Activated B cell treated with CpG ODN at 0.5 μM for 24 hours (primary cell): ENCODE measurements at regions not wholly inside any gene's neighbourhood (a gene's known extent, or its start where the extent isn't known, plus 50 kb on each side); places are given as distances from the start of the nearest gene placed in this dataset.

ENCODE experiments used
- ATAC-seq: fragments of 200-7000 bp; cut with Tn5 transposase; one replicate; pipeline ENCODE4 v1.10.0; 2021; ENCODE audit warnings: low read depth, mild to moderate bottlenecking, moderate library complexity
- CTCF ChIA-PET: fragments of 350-600 bp; sonication (Branson Sonifier 250); formaldehyde crosslinking; loops from one replicate; lab custom pipeline; 2021; ENCODE audit warnings: antibody characterized with exemption; lab: Charles Lee
- POLR2A ChIA-PET: fragments of 350-600 bp; sonication (Branson Sonifier 250); formaldehyde crosslinking; loops from one replicate; lab custom pipeline; 2021; ENCODE audit warnings: antibody characterized with exemption; lab: Charles Lee
- DNase-seq: peaks from one replicate; pipeline ENCODE4 v3.0.0; 2022
- H3K27ac Mint-ChIP-seq: one replicate; pipeline ENCODE4 v1.8.0; 2020; ENCODE audit warnings: mixed read lengths
- H3K27me3 Mint-ChIP-seq: one replicate; pipeline ENCODE4 v1.8.0; 2021; ENCODE audit warnings: mixed read lengths
- H3K36me3 Mint-ChIP-seq: one replicate; pipeline ENCODE4 v1.8.0; 2021; ENCODE audit warnings: low read depth, mixed read lengths
- H3K4me1 Mint-ChIP-seq: one replicate; pipeline ENCODE4 v1.8.0; 2021; ENCODE audit warnings: mixed read lengths
- H3K4me3 Mint-ChIP-seq: one replicate; pipeline ENCODE4 v1.8.0; 2020; ENCODE audit warnings: mild to moderate bottlenecking, mixed read lengths
- H3K9me3 Mint-ChIP-seq: one replicate; pipeline ENCODE4 v1.8.0; 2020; ENCODE audit warnings: mixed read lengths
- intact Hi-C: fragments of 100-400 bp; cut with micrococcal nuclease; formaldehyde crosslinking; loops from one replicate; pipeline ENCODE4 v1.15.1; 2024
- TF ChIP-seq, protein P1 (sequence below): fragments of 200-600 bp; IDR thresholded peaks from one replicate; pipeline ENCODE4 v1.8.0; 2022; ENCODE audit warnings: antibody characterized with exemption, mild to moderate bottlenecking

DNA sequence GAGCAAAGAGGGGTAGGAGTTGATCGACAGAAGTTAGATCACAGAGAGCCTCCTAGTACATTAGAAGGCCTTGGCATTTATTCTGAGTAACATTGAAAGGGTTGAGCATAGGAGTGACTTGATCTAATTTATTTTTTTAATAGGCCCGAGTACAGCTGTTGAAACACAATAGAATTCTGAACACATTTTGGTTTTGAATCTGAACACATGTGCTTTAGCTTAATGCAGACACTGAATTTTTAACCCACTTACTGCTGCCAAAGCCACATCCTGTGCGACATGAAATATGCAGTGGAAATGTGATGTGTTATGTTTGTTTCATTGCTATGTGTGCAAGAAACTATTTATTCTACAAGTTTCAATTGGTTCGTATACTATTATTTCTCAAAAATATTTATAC is 1505.9 kb downstream of the PCDH9 start:
- H3K4me3 Mint-ChIP-seq: no peak overlapping the region
- no peak overlapping the region for H3K27ac Mint-ChIP-seq
- ChIA-PET POLR2A (no interaction called here), CTCF (no interaction called here)
- DNase-seq: no peak
- TF ChIP-seq, protein P1, sequence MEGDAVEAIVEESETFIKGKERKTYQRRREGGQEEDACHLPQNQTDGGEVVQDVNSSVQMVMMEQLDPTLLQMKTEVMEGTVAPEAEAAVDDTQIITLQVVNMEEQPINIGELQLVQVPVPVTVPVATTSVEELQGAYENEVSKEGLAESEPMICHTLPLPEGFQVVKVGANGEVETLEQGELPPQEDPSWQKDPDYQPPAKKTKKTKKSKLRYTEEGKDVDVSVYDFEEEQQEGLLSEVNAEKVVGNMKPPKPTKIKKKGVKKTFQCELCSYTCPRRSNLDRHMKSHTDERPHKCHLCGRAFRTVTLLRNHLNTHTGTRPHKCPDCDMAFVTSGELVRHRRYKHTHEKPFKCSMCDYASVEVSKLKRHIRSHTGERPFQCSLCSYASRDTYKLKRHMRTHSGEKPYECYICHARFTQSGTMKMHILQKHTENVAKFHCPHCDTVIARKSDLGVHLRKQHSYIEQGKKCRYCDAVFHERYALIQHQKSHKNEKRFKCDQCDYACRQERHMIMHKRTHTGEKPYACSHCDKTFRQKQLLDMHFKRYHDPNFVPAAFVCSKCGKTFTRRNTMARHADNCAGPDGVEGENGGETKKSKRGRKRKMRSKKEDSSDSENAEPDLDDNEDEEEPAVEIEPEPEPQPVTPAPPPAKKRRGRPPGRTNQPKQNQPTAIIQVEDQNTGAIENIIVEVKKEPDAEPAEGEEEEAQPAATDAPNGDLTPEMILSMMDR: no peak
- H3K27me3 Mint-ChIP-seq: no peaks in the 10 kb centered on the region
- H3K36me3 Mint-ChIP-seq: no peaks in the 10 kb centered on the region
- ATAC-seq: no peak
- no peaks in the 10 kb centered on the region for H3K4me1 Mint-ChIP-seq
- no peaks in the 10 kb centered on the region for H3K9me3 Mint-ChIP-seq
- intact Hi-C loops: no loop called here

DNA sequence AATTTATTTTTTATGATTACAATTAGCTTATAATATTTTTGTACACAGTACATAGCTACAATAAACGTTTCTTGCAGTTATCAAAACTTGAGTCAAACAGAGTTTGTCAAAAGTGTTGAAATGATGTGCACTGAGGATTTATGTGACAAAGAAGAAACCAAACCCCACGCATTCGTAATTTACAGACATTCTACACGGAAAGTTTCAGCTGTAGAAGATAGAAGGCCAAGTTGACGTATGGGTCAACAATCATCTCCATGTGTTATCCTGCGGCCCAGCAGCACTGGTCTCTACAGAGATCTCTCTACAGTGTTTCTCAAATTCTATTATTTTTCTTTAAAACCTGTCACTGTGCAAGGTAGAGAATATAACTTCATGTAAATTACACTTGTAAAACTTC is 1507.6 kb downstream of the PCDH9 start:
- Mint-ChIP-seq H3K27ac (no peak overlapping the region), H3K9me3 (peaks cover 4% of the 10 kb centered on the region), H3K27me3 (no peaks in the 10 kb centered on the region), H3K4me3 (no peak overlapping the region), H3K4me1 (no peaks in the 10 kb centered on the region), H3K36me3 (no peaks in the 10 kb centered on the region)
- TF ChIP-seq, protein P1: no peak
- POLR2A ChIA-PET: no interaction called here
- ATAC-seq: no peak
- no peak for DNase-seq
- CTCF ChIA-PET: no interaction called here
- intact Hi-C loops: no loop called here

DNA sequence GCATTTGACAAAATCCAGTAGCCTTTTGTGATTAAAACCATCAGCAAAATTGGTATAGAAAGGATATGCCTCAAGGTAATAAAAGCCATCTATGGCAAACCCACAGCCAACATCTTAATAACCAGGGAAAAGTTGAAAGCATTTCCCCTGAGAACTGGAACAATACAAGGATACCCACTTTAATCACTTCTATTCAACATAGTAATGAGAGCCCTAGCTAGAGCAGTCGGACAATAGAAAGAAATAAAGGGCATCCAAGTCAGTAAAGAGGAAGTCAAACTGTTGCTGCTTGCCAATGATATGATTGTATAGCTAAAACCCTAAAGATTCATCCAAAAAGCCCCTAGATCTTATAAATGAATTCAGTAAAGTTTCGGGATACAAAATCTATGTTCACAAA is 1510.3 kb downstream of the PCDH9 start:
- ChIA-PET CTCF (no interaction called here), POLR2A (no interaction called here)
- no peaks in the 10 kb centered on the region for H3K27me3 Mint-ChIP-seq
- intact Hi-C loops: no loop called here
- ATAC-seq (no peak), DNase-seq (no peak)
- H3K27ac Mint-ChIP-seq: no peak overlapping the region
- TF ChIP-seq, protein P1: no peak
- no peaks in the 10 kb centered on the region for H3K36me3 Mint-ChIP-seq
- no peaks in the 10 kb centered on the region for H3K4me1 Mint-ChIP-seq
- H3K9me3 Mint-ChIP-seq: peaks cover 7% of the 10 kb centered on the region
- H3K4me3 Mint-ChIP-seq: no peak overlapping the region

DNA sequence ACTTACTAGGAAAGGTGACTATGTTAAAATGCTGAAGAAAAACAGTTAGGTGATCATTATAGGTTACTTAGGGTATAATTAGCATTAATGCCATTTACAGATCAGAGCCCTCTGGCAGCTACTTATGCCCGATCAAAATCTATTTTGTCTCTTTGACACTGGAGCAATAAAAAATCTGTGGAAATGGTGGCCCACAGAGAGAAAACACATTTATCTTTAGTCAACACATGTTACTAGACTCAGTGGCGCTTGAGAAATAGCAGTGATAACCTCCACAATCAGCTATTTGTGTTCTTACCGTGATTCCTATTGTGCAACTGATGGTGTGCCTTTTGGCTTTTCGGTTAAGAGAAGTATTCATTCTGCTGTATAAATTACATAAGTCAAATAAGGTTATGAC is 1519.6 kb downstream of the PCDH9 start:
- intact Hi-C loops: no loop called here
- Mint-ChIP-seq H3K9me3 (peaks cover 3% of the 10 kb centered on the region), H3K36me3 (no peaks in the 10 kb centered on the region), H3K27ac (no peak overlapping the region), H3K27me3 (no peaks in the 10 kb centered on the region), H3K4me1 (no peaks in the 10 kb centered on the region), H3K4me3 (no peak overlapping the region)
- no peak for DNase-seq
- no peak for ATAC-seq
- ChIA-PET POLR2A (no interaction called here), CTCF (no interaction called here)
- TF ChIP-seq, protein P1: no peak

DNA sequence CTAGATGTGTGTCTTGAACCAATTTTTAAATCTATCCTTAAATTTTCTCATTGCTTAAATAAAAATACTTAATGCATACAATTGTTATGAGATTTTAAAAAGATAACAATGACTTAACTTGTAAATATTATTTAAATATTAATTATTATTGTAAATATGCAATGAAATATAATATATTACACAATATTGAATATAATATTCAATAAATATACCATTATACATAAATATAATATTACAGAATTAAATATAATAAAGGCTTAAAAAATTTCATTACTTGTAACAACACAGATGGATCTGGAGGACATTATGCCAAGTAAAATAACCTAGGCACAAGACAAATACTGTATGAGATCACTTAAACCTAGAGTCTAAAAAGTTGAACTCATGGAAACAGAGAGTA is 1532.3 kb downstream of the PCDH9 start:
- TF ChIP-seq, protein P1: no peak
- Mint-ChIP-seq H3K36me3 (no peaks in the 10 kb centered on the region), H3K27ac (no peak overlapping the region), H3K27me3 (no peaks in the 10 kb centered on the region), H3K9me3 (no peaks in the 10 kb centered on the region), H3K4me1 (no peaks in the 10 kb centered on the region), H3K4me3 (no peak overlapping the region)
- POLR2A ChIA-PET: no interaction called here
- DNase-seq: no peak
- intact Hi-C loops: no loop called here
- CTCF ChIA-PET: no interaction called here
- no peak for ATAC-seq
